Stimulated activated memory B cell treated with anti-CD40 and anti-IgM and Interleukin-4, amounts not matched to agents 10 μg/mL and 1 μg/mL and 100 μg/mL, for 72 hours (primary cell): ENCODE measurements at regions not wholly inside any gene's neighbourhood (a gene's known extent, or its start where the extent isn't known, plus 50 kb on each side); places are given as distances from the start of the nearest gene placed in this dataset.

Experiments used
- ATAC-seq: fragments of 150-1000 bp; cut with Tn5 transposase; 2 replicates; pipeline ENCODE4 v1.10.0; 2021
- H3K27ac Mint-ChIP-seq: one replicate; pipeline ENCODE4 v1.8.0; 2022; ENCODE audit warnings: mild to moderate bottlenecking, mixed read lengths
- H3K27me3 Mint-ChIP-seq: one replicate; pipeline ENCODE4 v1.8.0; 2022; ENCODE audit warnings: mixed read lengths
- H3K36me3 Mint-ChIP-seq: one replicate; pipeline ENCODE4 v1.8.0; 2022; ENCODE audit warnings: mixed read lengths
- H3K4me1 Mint-ChIP-seq: one replicate; pipeline ENCODE4 v1.8.0; 2022; ENCODE audit warnings: mixed read lengths
- H3K4me3 Mint-ChIP-seq: one replicate; pipeline ENCODE4 v1.8.0; 2022; ENCODE audit warnings: mild to moderate bottlenecking, moderate library complexity, mixed read lengths
- H3K9me3 Mint-ChIP-seq: one replicate; pipeline ENCODE4 v1.8.0; 2022; ENCODE audit warnings: mixed read lengths

DNA sequence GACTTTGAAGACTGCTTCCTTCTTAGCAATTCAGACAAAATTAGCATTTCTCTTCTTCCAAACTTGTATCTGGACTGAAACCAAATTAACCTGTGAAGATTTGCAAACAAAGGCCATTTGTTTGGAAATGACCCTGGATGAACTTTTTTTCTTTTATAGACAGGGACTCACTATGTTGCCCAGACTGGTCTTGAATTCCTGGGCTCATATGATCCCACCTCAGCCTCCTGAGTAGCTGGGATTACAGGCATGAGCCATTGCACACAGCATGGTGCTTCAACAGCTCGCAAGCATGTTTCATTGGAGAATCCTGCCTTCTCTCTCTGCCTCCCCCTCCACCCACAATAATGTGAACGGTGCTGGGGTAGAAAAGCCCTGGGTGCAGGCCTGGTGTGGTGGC, 170.2 kb downstream of the ARL4C start:
- H3K36me3 Mint-ChIP-seq: no peaks in the 10 kb centered on the region
- H3K4me3 Mint-ChIP-seq: no peak overlapping the region
- no peaks in the 10 kb centered on the region for H3K27me3 Mint-ChIP-seq
- no peak for ATAC-seq
- no peaks in the 10 kb centered on the region for H3K9me3 Mint-ChIP-seq
- peak overlapping the region; percentile 23 for H3K27ac Mint-ChIP-seq
- peaks cover 28% of the 10 kb centered on the region for H3K4me1 Mint-ChIP-seq

GRCh38 chr2:234324116-234324515, 172.8 kb downstream of the ARL4C start:
- Mint-ChIP-seq H3K36me3 (peaks cover 6% of the 10 kb centered on the region), H3K27me3 (peaks cover 19% of the 10 kb centered on the region), H3K4me1 (peaks cover 19% of the 10 kb centered on the region), H3K4me3 (no peak overlapping the region), H3K27ac (no peak overlapping the region), H3K9me3 (no peaks in the 10 kb centered on the region)
- no peak for ATAC-seq

- H3K4me3 Mint-ChIP-seq: no peak overlapping the region
- H3K36me3 Mint-ChIP-seq: peaks cover 6% of the 10 kb centered on the region
- H3K27ac Mint-ChIP-seq: no peak overlapping the region
- peaks cover 19% of the 10 kb centered on the region for H3K27me3 Mint-ChIP-seq
- no peaks in the 10 kb centered on the region for H3K9me3 Mint-ChIP-seq
- H3K4me1 Mint-ChIP-seq: peaks cover 19% of the 10 kb centered on the region
- no peak for ATAC-seq
Observed at GRCh38 chr2:234322766-234323465, 174.0 kb downstream of the ARL4C start.

GRCh38 chr2:234320066-234320465, 176.8 kb downstream of the ARL4C start:
- H3K9me3 Mint-ChIP-seq: peaks cover 3% of the 10 kb centered on the region
- H3K27ac Mint-ChIP-seq: no peak overlapping the region
- H3K36me3 Mint-ChIP-seq: peaks cover 6% of the 10 kb centered on the region
- no peak overlapping the region for H3K4me3 Mint-ChIP-seq
- peaks cover 24% of the 10 kb centered on the region for H3K4me1 Mint-ChIP-seq
- peaks cover 19% of the 10 kb centered on the region for H3K27me3 Mint-ChIP-seq
- no peak for ATAC-seq

- peaks cover 19% of the 10 kb centered on the region for H3K27me3 Mint-ChIP-seq
- ATAC-seq: no peak
- no peak overlapping the region for H3K27ac Mint-ChIP-seq
- peaks cover 3% of the 10 kb centered on the region for H3K9me3 Mint-ChIP-seq
- no peak overlapping the region for H3K4me3 Mint-ChIP-seq
- H3K4me1 Mint-ChIP-seq: peaks cover 16% of the 10 kb centered on the region
- H3K36me3 Mint-ChIP-seq: peaks cover 6% of the 10 kb centered on the region
Observed at GRCh38 chr2:234318361-234318760, 178.5 kb downstream of the ARL4C start.

GRCh38 chr2:234313558-234313957, 183.3 kb downstream of the ARL4C start:
- ATAC-seq: no peak
- no peak overlapping the region for H3K27ac Mint-ChIP-seq
- H3K4me1 Mint-ChIP-seq: peaks cover 32% of the 10 kb centered on the region
- H3K4me3 Mint-ChIP-seq: no peak overlapping the region
- H3K9me3 Mint-ChIP-seq: peaks cover 6% of the 10 kb centered on the region
- no peaks in the 10 kb centered on the region for H3K36me3 Mint-ChIP-seq
- no peaks in the 10 kb centered on the region for H3K27me3 Mint-ChIP-seq

DNA sequence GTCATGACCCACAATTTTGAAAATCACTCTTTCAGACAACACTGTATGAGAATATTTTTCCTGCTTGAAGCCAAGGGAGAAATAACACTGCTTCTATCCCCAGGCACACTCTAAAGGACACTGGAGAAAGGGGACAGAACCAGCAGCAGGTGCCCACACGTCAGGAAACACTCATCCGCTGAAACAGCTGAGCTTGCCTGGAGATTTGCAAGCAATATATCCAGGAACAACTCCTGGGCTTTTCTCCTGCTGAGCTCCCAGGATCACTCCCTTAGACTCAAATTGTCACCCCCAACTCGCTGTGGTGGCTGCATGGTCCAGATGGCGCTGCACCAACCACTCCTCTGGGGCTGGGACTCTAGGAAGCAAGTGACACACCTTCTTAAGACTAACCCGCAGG, 186.7 kb downstream of the ARL4C start:
- H3K27ac Mint-ChIP-seq: no peak overlapping the region
- no peak overlapping the region for H3K4me3 Mint-ChIP-seq
- H3K36me3 Mint-ChIP-seq: no peaks in the 10 kb centered on the region
- peaks cover 20% of the 10 kb centered on the region for H3K27me3 Mint-ChIP-seq
- ATAC-seq: no peak
- peaks cover 5% of the 10 kb centered on the region for H3K9me3 Mint-ChIP-seq
- peaks cover 41% of the 10 kb centered on the region for H3K4me1 Mint-ChIP-seq

GRCh38 chr2:234309431-234309830, 187.4 kb downstream of the ARL4C start:
- Mint-ChIP-seq H3K27me3 (peaks cover 28% of the 10 kb centered on the region), H3K27ac (peak overlapping the region; percentile 89), H3K36me3 (no peaks in the 10 kb centered on the region), H3K4me1 (peaks cover 41% of the 10 kb centered on the region), H3K4me3 (peak overlapping the region; percentile 6), H3K9me3 (peaks cover 5% of the 10 kb centered on the region)
- ATAC-seq: no peak

GRCh38 chr2:234308813-234309195, 188.1 kb downstream of the ARL4C start:
- Mint-ChIP-seq H3K27ac (peak overlapping the region; percentile 89), H3K9me3 (peaks cover 5% of the 10 kb centered on the region), H3K36me3 (no peaks in the 10 kb centered on the region), H3K4me1 (peaks cover 41% of the 10 kb centered on the region), H3K27me3 (peaks cover 32% of the 10 kb centered on the region), H3K4me3 (peak overlapping the region; percentile 3)
- ATAC-seq: peak; percentile 97

DNA sequence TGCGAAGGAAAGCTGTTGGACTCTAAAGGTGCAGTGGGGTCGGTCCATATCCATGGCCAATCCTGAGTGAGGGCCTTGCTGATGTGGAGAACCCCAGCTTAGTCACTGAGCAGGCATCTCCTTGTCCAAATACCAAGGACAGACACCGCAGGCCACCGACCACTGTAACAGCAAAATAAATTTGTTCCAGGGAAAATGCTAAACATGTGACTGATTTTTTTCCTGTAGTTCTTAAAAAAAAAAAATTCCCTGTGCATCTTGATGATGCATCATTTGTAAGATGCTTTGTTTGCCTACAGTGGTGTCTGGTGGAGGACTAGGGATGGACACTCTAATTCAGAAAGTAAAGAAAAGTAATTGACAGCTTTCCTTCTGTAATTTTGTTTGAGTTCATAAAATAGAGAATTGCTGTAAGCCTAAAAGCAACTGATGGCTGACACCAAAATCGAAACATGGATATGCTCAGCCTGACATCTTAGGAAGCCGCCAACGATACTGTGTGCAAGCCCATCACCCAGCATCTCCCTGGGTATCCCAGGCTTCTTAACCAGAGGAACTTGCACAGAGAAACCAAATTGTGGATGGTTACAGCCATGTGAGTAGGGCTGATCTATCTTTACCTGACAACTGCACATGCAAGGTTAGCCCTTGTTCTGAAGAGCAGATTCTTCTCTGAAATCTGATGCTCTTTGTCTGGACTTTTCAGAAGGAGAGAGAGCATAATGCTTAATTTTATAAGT, 188.6 kb downstream of the ARL4C start:
- peak overlapping the region; percentile 3 for H3K4me3 Mint-ChIP-seq
- ATAC-seq: no peak
- no peaks in the 10 kb centered on the region for H3K36me3 Mint-ChIP-seq
- H3K27me3 Mint-ChIP-seq: peaks cover 33% of the 10 kb centered on the region
- H3K9me3 Mint-ChIP-seq: peaks cover 5% of the 10 kb centered on the region
- peaks cover 41% of the 10 kb centered on the region for H3K4me1 Mint-ChIP-seq
- H3K27ac Mint-ChIP-seq: peak overlapping the region; percentile 89

- no peak for ATAC-seq
- peaks cover 41% of the 10 kb centered on the region for H3K27me3 Mint-ChIP-seq
- peak overlapping the region; percentile 89 for H3K27ac Mint-ChIP-seq
- no peak overlapping the region for H3K4me3 Mint-ChIP-seq
- H3K9me3 Mint-ChIP-seq: peaks cover 5% of the 10 kb centered on the region
- H3K4me1 Mint-ChIP-seq: peaks cover 45% of the 10 kb centered on the region
- H3K36me3 Mint-ChIP-seq: no peaks in the 10 kb centered on the region
Observed at GRCh38 chr2:234307322-234307961, 189.4 kb downstream of the ARL4C start.

- no peak for ATAC-seq
- H3K4me3 Mint-ChIP-seq: no peak overlapping the region
- peak overlapping the region; percentile 54 for H3K27ac Mint-ChIP-seq
- peaks cover 5% of the 10 kb centered on the region for H3K9me3 Mint-ChIP-seq
- H3K27me3 Mint-ChIP-seq: peaks cover 49% of the 10 kb centered on the region
- H3K4me1 Mint-ChIP-seq: peaks cover 46% of the 10 kb centered on the region
- H3K36me3 Mint-ChIP-seq: no peaks in the 10 kb centered on the region
Observed at GRCh38 chr2:234306426-234307173, 190.3 kb downstream of the ARL4C start.

GRCh38 chr2:234305846-234306245, 191.0 kb downstream of the ARL4C start:
- Mint-ChIP-seq H3K36me3 (no peaks in the 10 kb centered on the region), H3K27ac (peak overlapping the region; percentile 54), H3K4me3 (no peak overlapping the region), H3K4me1 (peaks cover 46% of the 10 kb centered on the region), H3K9me3 (peaks cover 5% of the 10 kb centered on the region), H3K27me3 (peaks cover 57% of the 10 kb centered on the region)
- no peak for ATAC-seq

- no peaks in the 10 kb centered on the region for H3K36me3 Mint-ChIP-seq
- ATAC-seq: no peak
- peaks cover 45% of the 10 kb centered on the region for H3K4me1 Mint-ChIP-seq
- peaks cover 5% of the 10 kb centered on the region for H3K9me3 Mint-ChIP-seq
- no peak overlapping the region for H3K4me3 Mint-ChIP-seq
- H3K27ac Mint-ChIP-seq: no peak overlapping the region
- H3K27me3 Mint-ChIP-seq: peaks cover 57% of the 10 kb centered on the region
Observed at GRCh38 chr2:234304950-234305349, 191.9 kb downstream of the ARL4C start.

DNA sequence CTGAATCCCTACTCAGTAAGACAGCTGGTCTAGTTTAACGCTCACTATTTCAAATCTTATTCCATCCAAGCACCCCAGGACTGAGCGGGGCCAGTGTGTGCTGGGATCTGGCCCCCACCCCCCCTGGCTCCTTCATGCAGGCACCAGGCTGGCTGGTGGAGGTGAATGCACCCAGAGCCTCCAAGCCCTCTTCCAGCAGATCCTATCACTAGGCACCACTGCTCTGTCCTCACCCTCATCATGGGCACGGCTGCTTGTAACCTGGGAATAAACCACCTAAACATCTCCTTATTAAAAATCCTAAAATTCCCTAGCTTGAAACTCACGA, 194.3 kb downstream of the ARL4C start:
- H3K36me3 Mint-ChIP-seq: peaks cover 4% of the 10 kb centered on the region
- H3K27ac Mint-ChIP-seq: peak overlapping the region; percentile 7
- peaks cover 70% of the 10 kb centered on the region for H3K27me3 Mint-ChIP-seq
- no peak for ATAC-seq
- peaks cover 2% of the 10 kb centered on the region for H3K9me3 Mint-ChIP-seq
- no peak overlapping the region for H3K4me3 Mint-ChIP-seq
- H3K4me1 Mint-ChIP-seq: peaks cover 22% of the 10 kb centered on the region
